ENCODE measurements at regions not wholly inside any gene's neighbourhood (a gene's known extent, or its start where the extent isn't known, plus 50 kb on each side); places are given as distances from the start of the nearest gene placed in this dataset.

GRCh38 chr5:109931049-109931780 lies 241.5 kb downstream of the MAN2A1 start:
- TF ChIP-seq EZH2 (IDR thresholded peaks at IDR 0.05; ENCODE audit: borderline replicate concordance, low read depth, low read length, severe bottlenecking): no peak
- TF ChIP-seq, protein P1, sequence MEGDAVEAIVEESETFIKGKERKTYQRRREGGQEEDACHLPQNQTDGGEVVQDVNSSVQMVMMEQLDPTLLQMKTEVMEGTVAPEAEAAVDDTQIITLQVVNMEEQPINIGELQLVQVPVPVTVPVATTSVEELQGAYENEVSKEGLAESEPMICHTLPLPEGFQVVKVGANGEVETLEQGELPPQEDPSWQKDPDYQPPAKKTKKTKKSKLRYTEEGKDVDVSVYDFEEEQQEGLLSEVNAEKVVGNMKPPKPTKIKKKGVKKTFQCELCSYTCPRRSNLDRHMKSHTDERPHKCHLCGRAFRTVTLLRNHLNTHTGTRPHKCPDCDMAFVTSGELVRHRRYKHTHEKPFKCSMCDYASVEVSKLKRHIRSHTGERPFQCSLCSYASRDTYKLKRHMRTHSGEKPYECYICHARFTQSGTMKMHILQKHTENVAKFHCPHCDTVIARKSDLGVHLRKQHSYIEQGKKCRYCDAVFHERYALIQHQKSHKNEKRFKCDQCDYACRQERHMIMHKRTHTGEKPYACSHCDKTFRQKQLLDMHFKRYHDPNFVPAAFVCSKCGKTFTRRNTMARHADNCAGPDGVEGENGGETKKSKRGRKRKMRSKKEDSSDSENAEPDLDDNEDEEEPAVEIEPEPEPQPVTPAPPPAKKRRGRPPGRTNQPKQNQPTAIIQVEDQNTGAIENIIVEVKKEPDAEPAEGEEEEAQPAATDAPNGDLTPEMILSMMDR (IDR thresholded peaks at IDR 0.05; ENCODE audit: extremely low read depth in 1 of 2, insufficient read depth in 1 of 2, low read depth in 1 of 2, low read length in 2 of 2): no peak

Measured in endothelial cell of umbilical vein (primary cell).